ENCODE measurements at regions not wholly inside any gene's neighbourhood (a gene's known extent, or its start where the extent isn't known, plus 50 kb on each side); places are given as distances from the start of the nearest gene placed in this dataset.

GRCh38 chr9:18146329-18146728, 327.6 kb upstream of the ADAMTSL1 start (continued):
- TF ChIP-seq CHD2 (IDR thresholded peaks at IDR 0.05; ENCODE audit: borderline replicate concordance, low read depth, low read length) (no peak), ZBED1 (IDR thresholded peaks at IDR 0.05; ENCODE audit: borderline replicate concordance) (no peak)

GRCh38 chr9:18149471-18150011, 324.4 kb upstream of the ADAMTSL1 start:
- no peak for FAIRE-seq

More at GRCh38 chr9:18149471-18150011, 324.4 kb upstream of the ADAMTSL1 start:
- H3K4me1 ChIP-seq (ENCODE audit: control insufficient read depth, insufficient read depth, low read length), result no peaks in the 10 kb centered on the region
- POLR2A ChIA-PET, result no interaction called here
- H3K9me3 ChIP-seq (replicated peaks; ENCODE audit: control insufficient read depth, insufficient read depth, low read length), result no peaks in the 10 kb centered on the region
- no TSS peak for BruUV-seq (replicated peaks)
- CTCF ChIA-PET, result no interaction called here
- no peak overlapping the region for H3K27ac ChIP-seq (ENCODE audit: control insufficient read depth, insufficient read depth)
- no peak overlapping the region for H3K4me2 ChIP-seq (ENCODE audit: control insufficient read depth, insufficient read depth)
- ATAC-seq, result no peak
- TF ChIP-seq USF1 (IDR thresholded peaks at IDR 0.05; ENCODE audit: borderline replicate concordance, extremely low read length, insufficient read depth, low read depth, low read length) (no peak), EP300 (IDR thresholded peaks at IDR 0.05; ENCODE audit: borderline replicate concordance in 1 of 2, control insufficient read depth in 1 of 2, low read depth in 2 of 2, low read length in 2 of 2) (no peak), CEBPZ (IDR thresholded peaks at IDR 0.05; ENCODE audit: low read depth, low read length) (no peak), EGR1 (IDR thresholded peaks at IDR 0.05; ENCODE audit: borderline replicate concordance in 1 of 2, low read depth in 2 of 2, low read length in 2 of 2) (no peak), MEF2B (IDR thresholded peaks at IDR 0.05; ENCODE audit: partially characterized antibody, poor library complexity, severe bottlenecking) (no peak), POU2F2 (IDR thresholded peaks at IDR 0.05; ENCODE audit: borderline replicate concordance, low read depth, low read length) (no peak), BACH1 (IDR thresholded peaks at IDR 0.05; ENCODE audit: borderline replicate concordance) (no peak), MXI1 (IDR thresholded peaks at IDR 0.05; ENCODE audit: low read depth, low read length) (no peak), SP1 (IDR thresholded peaks at IDR 0.05; ENCODE audit: low read depth, low read length) (no peak), RCOR1 (conservative IDR thresholded peaks at IDR 0.05; ENCODE audit: low read depth, low read length) (no peak), E2F8 (IDR thresholded peaks at IDR 0.05; ENCODE audit: low read depth, partially characterized antibody) (no peak), LARP7 (IDR thresholded peaks at IDR 0.05) (no peak), CBFB (IDR thresholded peaks at IDR 0.05; ENCODE audit: low read depth) (no peak)
- H2AFZ ChIP-seq (ENCODE audit: control insufficient read depth, low read depth, low read length), result no peak overlapping the region
- RAD21 ChIA-PET (ENCODE audit: unreplicated experiment), result no interaction called here
- H3K36me3 ChIP-seq (ENCODE audit: control insufficient read depth in 2 of 2, insufficient read depth in 2 of 2, low read length in 1 of 2), result no peaks in the 10 kb centered on the region
- H3K79me2 ChIP-seq (ENCODE audit: control insufficient read depth, insufficient read depth, low read length), result no peaks in the 10 kb centered on the region
- H3K9ac ChIP-seq (ENCODE audit: control insufficient read depth, insufficient read depth, low read length), result no peak overlapping the region
- WGBS (ENCODE audit: insufficient coverage, insufficient replicate concordance, low lambda C conversion rate, missing lambda C conversion rate), result 0% methylated on average over 1 of the region's 1 CpG
- no peaks in the 10 kb centered on the region for H4K20me1 ChIP-seq (ENCODE audit: control insufficient read depth, insufficient read depth)
- SMC1A ChIA-PET (ENCODE audit: uncharacterized antibody, unreplicated experiment), result no interaction called here
- intact Hi-C loops (cut with micrococcal nuclease; ENCODE audit: unreplicated experiment), result no loop called here
- H3K4me3 ChIP-seq, result no peak overlapping the region
- no peak for DNase-seq (ENCODE audit: low read depth, low spot score)
- no peaks in the 10 kb centered on the region for H3K27me3 ChIP-seq (replicated peaks in 1 of 2; ENCODE audit: control insufficient read depth in 2 of 2, insufficient read depth in 2 of 2, low read length in 1 of 2)
- in situ Hi-C loops (cut with MboI), result no loop called here
